ENCODE measurements at regions not wholly inside any gene's neighbourhood (a gene's known extent, or its start where the extent isn't known, plus 50 kb on each side); places are given as distances from the start of the nearest gene placed in this dataset.

GRCh38 chr2:18408638-18409037, 151.8 kb downstream of the RDH14 start:
- TF ChIP-seq POLR2A (IDR thresholded peaks at IDR 0.05) (no peak), CTCF (IDR thresholded peaks at IDR 0.05) (no peak), POLR2AphosphoS5 (IDR thresholded peaks at IDR 0.05) (no peak)

Measured in breast epithelium (tissue), 3 donors.